GM12878 (cell line): ENCODE measurements at regions not wholly inside any gene's neighbourhood (a gene's known extent, or its start where the extent isn't known, plus 50 kb on each side); places are given as distances from the start of the nearest gene placed in this dataset.

Source experiments
- ATAC-seq: fragments of 200-7000 bp; cut with Tn5 transposase; 3 replicates; pipeline ENCODE4 v1.9.1; 2020; ENCODE audit warnings: mild to moderate bottlenecking, moderate library complexity
- BruUV-seq: library from RNA; stranded (reverse); fragments of 400-500 nt; replicated peaks from 2 replicates; lab custom pipeline; 2021; lab: Mats Ljungman, UMichigan
- CTCF ChIA-PET: fragments of 300-600 bp; sonication (Branson Sonifier 250); formaldehyde crosslinking; extraction: SDS; loops from one replicate; lab custom pipeline; 2021; ENCODE audit warnings: inconsistent platforms; lab: Yijun Ruan, JAX
- POLR2A ChIA-PET: fragments of 350-600 bp; formaldehyde crosslinking; extraction: SDS; loops from one replicate; lab custom pipeline; 2021; ENCODE audit warnings: inconsistent platforms; lab: Charles Lee
- RAD21 ChIA-PET: fragments of 300-600 bp; sonication (Branson Sonifier 250); formaldehyde crosslinking; loops from one replicate; lab custom pipeline; 2023; ENCODE audit warnings: antibody characterized with exemption; ENCODE audit not compliant: unreplicated experiment; lab: Charles Lee
- SMC1A ChIA-PET: fragments of 300-600 bp; sonication (Branson Sonifier 250); formaldehyde crosslinking; loops from one replicate; lab custom pipeline; 2023; ENCODE audit not compliant: unreplicated experiment, uncharacterized antibody; lab: Charles Lee
- DNase-seq: peaks from one replicate; pipeline ENCODE4 v3.0.0-alpha.2; 2011; ENCODE audit warnings: low read depth, low spot score
- FAIRE-seq: peaks from 3 replicates; lab custom pipeline; 2011; peaks lifted over from hg19 to GRCh38; lab: Jason Lieb, UNC
- H2AFZ ChIP-seq: 2 replicates; pipeline ENCODE4 v1.6.0; 2011; ENCODE audit warnings: low read depth, low read length, control low read depth; ENCODE audit not compliant: control insufficient read depth
- H3K27ac ChIP-seq: 2 replicates; pipeline ENCODE4 v1.5.1; 2011; ENCODE audit warnings: control low read depth; ENCODE audit not compliant: control insufficient read depth, insufficient read depth
- H3K27me3 ChIP-seq, 2 experiments: replicated peaks in 1 of 2; 2 replicates each; pipeline versions ENCODE4 v1.6.0 to v1.6.1; 2011; ENCODE audit warnings: low read length in 1 of 2; ENCODE audit not compliant: control insufficient read depth in 2 of 2, insufficient read depth in 2 of 2
- H3K36me3 ChIP-seq, 2 experiments: 2 replicates each; pipeline ENCODE4 v1.5.1; 2011; ENCODE audit warnings: low read length in 1 of 2; ENCODE audit not compliant: control insufficient read depth in 2 of 2, insufficient read depth in 2 of 2
- H3K4me1 ChIP-seq: 2 replicates; pipeline ENCODE4 v1.6.1; 2011; ENCODE audit warnings: mild to moderate bottlenecking, low read length, moderate library complexity, mixed read lengths; ENCODE audit not compliant: control insufficient read depth, insufficient read depth
- H3K4me2 ChIP-seq: 2 replicates; pipeline ENCODE4 v1.6.0; 2011; ENCODE audit warnings: control low read depth; ENCODE audit not compliant: control insufficient read depth, insufficient read depth
- H3K4me3 ChIP-seq: fragments of 200-600 bp; sonication (generic); 2 replicates; pipeline ENCODE4 v1.5.1; 2016
- H3K79me2 ChIP-seq: 2 replicates; pipeline ENCODE4 v1.6.0; 2011; ENCODE audit warnings: low read length; ENCODE audit not compliant: control insufficient read depth, insufficient read depth
- H3K9ac ChIP-seq: 2 replicates; pipeline ENCODE4 v1.8.0; 2011; ENCODE audit warnings: low read length, control low read depth, mixed read lengths; ENCODE audit not compliant: control insufficient read depth, insufficient read depth
- H3K9me3 ChIP-seq: replicated peaks from 3 replicates; pipeline ENCODE4 v1.5.1; 2011; ENCODE audit warnings: mild to moderate bottlenecking, low read length; ENCODE audit not compliant: control insufficient read depth, insufficient read depth
- H4K20me1 ChIP-seq: 2 replicates; pipeline ENCODE4 v1.6.0; 2011; ENCODE audit not compliant: control insufficient read depth, insufficient read depth
- CHD2 ChIP-seq: IDR thresholded peaks from 2 replicates; pipeline ENCODE4 v1.6.1; 2011; ENCODE audit warnings: low read depth, low read length, improper control_type of control experiment, borderline replicate concordance
- EED ChIP-seq: sonication (generic); IDR thresholded peaks from 2 replicates; pipeline ENCODE4 v1.6.1; 2016; ENCODE audit warnings: antibody characterized with exemption, low read depth
- MEF2B ChIP-seq: fragments of 450-650 bp; IDR thresholded peaks from 2 replicates; pipeline ENCODE4 v1.6.1; 2018; ENCODE audit warnings: mild to moderate bottlenecking, moderate library complexity; ENCODE audit not compliant: partially characterized antibody, poor library complexity, severe bottlenecking
- MYC ChIP-seq: IDR thresholded peaks from 2 replicates; pipeline ENCODE4 v1.6.1; 2011; ENCODE audit warnings: mild to moderate bottlenecking, low read length, moderate library complexity, inconsistent platforms; ENCODE audit not compliant: insufficient read depth, insufficient replicate concordance, insufficient read length, severe bottlenecking
- POU2F2 ChIP-seq: IDR thresholded peaks from 3 replicates; pipeline ENCODE4 v1.6.1; 2011; ENCODE audit warnings: low read depth, mild to moderate bottlenecking, low read length, borderline replicate concordance
- SIN3A ChIP-seq: IDR thresholded peaks from 2 replicates; pipeline ENCODE4 v1.6.1; 2012; ENCODE audit warnings: low read depth, low read length, improper control_type of control experiment
- SUZ12 ChIP-seq: fragments of 200-600 bp; sonication (generic); IDR thresholded peaks from one replicate; pipeline ENCODE4 v1.6.1; 2018; ENCODE audit warnings: antibody characterized with exemption, mild to moderate bottlenecking; ENCODE audit not compliant: unreplicated experiment
- YY1 ChIP-seq: IDR thresholded peaks from 2 replicates; pipeline ENCODE4 v1.6.1; 2011; ENCODE audit warnings: low read depth, mild to moderate bottlenecking, low read length
- WGBS: methylation state at CpG from one replicate; pipeline ENCODE4 v1.1.6; 2016; ENCODE audit warnings: low lambda C conversion rate; ENCODE audit not compliant: insufficient replicate concordance, insufficient coverage; ENCODE audit errors: missing lambda C conversion rate; 5-methylcytosine and 5-hydroxymethylcytosine counted together
- in situ Hi-C: fragments of 300-500 bp; cut with MboI; formaldehyde crosslinking; loops from 9 replicates; pipeline ENCODE4 v1.14.3; 2018; ENCODE audit warnings: mixed read lengths
- intact Hi-C: fragments of 100-400 bp; cut with micrococcal nuclease; formaldehyde crosslinking; loops from one replicate; pipeline ENCODE4 v1.14.2; 2022; ENCODE audit not compliant: unreplicated experiment
- TF ChIP-seq, protein P1 (sequence below): IDR thresholded peaks from 2 replicates; pipeline ENCODE4 v1.6.1; 2012; ENCODE audit warnings: low read depth, low read length, improper control_type of control experiment

DNA sequence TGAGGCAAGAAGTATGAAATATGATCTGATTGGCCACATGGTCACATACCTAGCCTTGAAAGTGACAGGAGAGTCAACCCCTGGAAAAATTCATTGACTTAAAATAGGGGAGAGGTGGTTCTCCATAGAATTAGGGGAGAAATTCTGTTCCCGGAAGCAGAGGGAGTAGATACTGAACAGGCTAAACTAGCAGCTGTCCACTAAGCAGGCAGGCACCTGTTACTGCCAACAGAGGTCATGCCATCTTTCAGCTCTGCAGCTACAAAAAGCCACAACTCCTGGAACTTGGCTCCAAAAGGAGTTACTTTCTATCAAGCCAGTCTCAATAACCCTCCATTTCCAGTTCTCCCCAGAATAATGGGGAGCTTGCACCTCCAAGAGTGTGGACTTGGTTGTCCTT is 352.5 kb downstream of the MAFB start:
- Histone ChIP-seq H3K9ac (no peak overlapping the region), H3K9me3 (no peaks in the 10 kb centered on the region), H2AFZ (no peak overlapping the region), H3K27me3 (peaks cover 0 to 3% of the 10 kb centered on the region in 2 experiments; a peak in 2 of 4 replicates), H4K20me1 (no peaks in the 10 kb centered on the region), H3K79me2 (no peaks in the 10 kb centered on the region), H3K4me3 (no peak overlapping the region), H3K4me2 (no peak overlapping the region), H3K4me1 (no peaks in the 10 kb centered on the region), H3K36me3 (no peaks in the 10 kb centered on the region), H3K27ac (no peak overlapping the region)
- FAIRE-seq, result no peak
- ChIA-PET POLR2A (no interaction called here), SMC1A (no interaction called here), CTCF (no interaction called here), RAD21 (no interaction called here)
- in situ Hi-C loops (no loop called here), intact Hi-C loops (no loop called here)
- DNase-seq, result no peak
- no TSS peak for BruUV-seq
- 20% methylated on average over 1 of the region's 1 CpG for WGBS
- ATAC-seq, result no peak
- TF ChIP-seq SIN3A (no peak), SUZ12 (no peak), EED (no peak), YY1 (no peak), CHD2 (no peak), POU2F2 (no peak), MYC (no peak), MEF2B (no peak)
- TF ChIP-seq, protein P1, sequence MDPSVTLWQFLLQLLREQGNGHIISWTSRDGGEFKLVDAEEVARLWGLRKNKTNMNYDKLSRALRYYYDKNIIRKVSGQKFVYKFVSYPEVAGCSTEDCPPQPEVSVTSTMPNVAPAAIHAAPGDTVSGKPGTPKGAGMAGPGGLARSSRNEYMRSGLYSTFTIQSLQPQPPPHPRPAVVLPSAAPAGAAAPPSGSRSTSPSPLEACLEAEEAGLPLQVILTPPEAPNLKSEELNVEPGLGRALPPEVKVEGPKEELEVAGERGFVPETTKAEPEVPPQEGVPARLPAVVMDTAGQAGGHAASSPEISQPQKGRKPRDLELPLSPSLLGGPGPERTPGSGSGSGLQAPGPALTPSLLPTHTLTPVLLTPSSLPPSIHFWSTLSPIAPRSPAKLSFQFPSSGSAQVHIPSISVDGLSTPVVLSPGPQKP, result no peak
